HepG2 (cell line): ENCODE measurements at regions not wholly inside any gene's neighbourhood (a gene's known extent, or its start where the extent isn't known, plus 50 kb on each side); places are given as distances from the start of the nearest gene placed in this dataset.
A peak's percentile ranks its signal among the peaks of the same experiment; 100 is the strongest.

Experiments used
- ATAC-seq: fragments of 200-7000 bp; cut with Tn5 transposase; 3 replicates; pipeline ENCODE4 v1.9.1; 2020; ENCODE audit warnings: mild to moderate bottlenecking, moderate library complexity
- BruUV-seq: library from RNA; stranded (reverse); fragments of 400-500 nt; replicated peaks from 2 replicates; lab custom pipeline; 2021; lab: Mats Ljungman, UMichigan
- CTCF ChIA-PET: fragments of 300-600 bp; formaldehyde crosslinking; extraction: SDS; loops from one replicate; lab custom pipeline; 2021; ENCODE audit warnings: low total read pairs, inconsistent platforms, low intra/inter-chr PET ratio; lab: Yijun Ruan, JAX
- POLR2A ChIA-PET: fragments of 350-600 bp; sonication (Branson Sonifier 250); formaldehyde crosslinking; loops from one replicate; lab custom pipeline; 2020; ENCODE audit warnings: antibody characterized with exemption, inconsistent platforms; lab: Yijun Ruan, JAX
- DNase-seq: peaks from one replicate; pipeline ENCODE4 v3.0.0-alpha.2; 2015; ENCODE audit warnings: low spot score
- FAIRE-seq: peaks from 3 replicates; lab custom pipeline; 2011; peaks lifted over from hg19 to GRCh38; lab: Jason Lieb, UNC
- H2AFZ ChIP-seq: one replicate; pipeline ENCODE4 v1.6.1; 2011; ENCODE audit warnings: low read length, inconsistent platforms
- H3K27ac ChIP-seq: fragments of 300-600 bp; 3 replicates; pipeline ENCODE4 v1.8.0; 2011; ENCODE audit warnings: mixed run types, mild to moderate bottlenecking, mixed read lengths, low read length, inconsistent platforms; ENCODE audit not compliant: insufficient read depth; ENCODE audit errors: extremely low read length
- H3K27me3 ChIP-seq, 2 experiments: fragments of 200-600 bp in 1 of 2; 2 replicates in 1 of 2; 3 replicates in 1 of 2; pipeline versions ENCODE4 v1.6.0 to v1.8.0; 2011; ENCODE audit warnings: low read length in 2 of 2, mild to moderate bottlenecking in 2 of 2, moderate library complexity in 2 of 2, inconsistent platforms in 1 of 2; ENCODE audit not compliant: insufficient read depth in 2 of 2, control insufficient read depth in 1 of 2
- H3K36me3 ChIP-seq, 2 experiments: fragments of 200-600 bp in 1 of 2; replicated peaks in 1 of 2; 2 replicates in 1 of 2; 3 replicates in 1 of 2; pipeline versions ENCODE4 v1.5.1 to v1.8.0; 2011; ENCODE audit warnings: low read length in 2 of 2, inconsistent platforms in 1 of 2; ENCODE audit not compliant: insufficient read depth in 2 of 2, control insufficient read depth in 1 of 2
- H3K4me1 ChIP-seq: 2 replicates; pipeline ENCODE4 v1.5.1; 2012; ENCODE audit warnings: low read length, inconsistent platforms; ENCODE audit not compliant: insufficient read depth
- H3K4me2 ChIP-seq: 2 replicates; pipeline ENCODE4 v1.6.0; 2011; ENCODE audit warnings: low read depth, low read length, inconsistent platforms
- H3K4me3 ChIP-seq, 3 experiments: fragments of 200-600 bp in 1 of 3; sonication (generic), shearing (Covaris generic) in 1 of 3; replicated peaks in 1 of 3; 2 replicates each; pipeline ENCODE4 v1.5.1; 2011 to 2016; ENCODE audit warnings: low read length in 3 of 3, inconsistent platforms in 2 of 3, low read depth in 2 of 3, mild to moderate bottlenecking in 2 of 3, control low read depth in 1 of 3, mixed read lengths in 1 of 3; ENCODE audit not compliant: insufficient read depth in 1 of 3
- H3K79me2 ChIP-seq: one replicate; pipeline ENCODE4 v1.6.1; 2011; ENCODE audit warnings: low read length, inconsistent platforms; ENCODE audit not compliant: insufficient read depth
- H3K9ac ChIP-seq: 2 replicates; pipeline ENCODE4 v1.6.0; 2011; ENCODE audit warnings: mild to moderate bottlenecking, low read depth, low read length, inconsistent platforms; ENCODE audit not compliant: insufficient read depth
- H3K9me3 ChIP-seq: 2 replicates; pipeline ENCODE4 v1.5.1; 2012; ENCODE audit warnings: mild to moderate bottlenecking, low read length
- H4K20me1 ChIP-seq: 2 replicates; pipeline ENCODE4 v1.6.0; 2011; ENCODE audit warnings: inconsistent platforms, mild to moderate bottlenecking, low read length, moderate library complexity; ENCODE audit not compliant: insufficient read depth
- CREM ChIP-seq, 2 experiments: sonication (generic) in 1 of 2; formaldehyde crosslinking in 1 of 2; IDR thresholded peaks; 2 replicates each; pipeline versions ENCODE4 v1.4.0 to v1.6.1; 2016 to 2020; ENCODE audit warnings: antibody characterized with exemption in 1 of 2, mild to moderate bottlenecking in 1 of 2, missing genetic modification reagents in 1 of 2
- GTF2F1 ChIP-seq: fragments of 150-350 bp; IDR thresholded peaks from 2 replicates; pipeline ENCODE4 v1.6.1; 2014; ENCODE audit warnings: low read length
- KDM2A ChIP-seq: sonication (generic); formaldehyde crosslinking; IDR thresholded peaks from 2 replicates; pipeline ENCODE4 v1.4.0; 2020; ENCODE audit warnings: low read depth, missing genetic modification reagents, borderline replicate concordance
- MAFK ChIP-seq, 2 experiments: IDR thresholded peaks in 1 of 2; conservative IDR thresholded peaks in 1 of 2; 2 replicates each; pipeline ENCODE4 v1.6.1; 2011; ENCODE audit warnings: improper control_type of control experiment in 2 of 2, low read length in 2 of 2
- MIER2 ChIP-seq: IDR thresholded peaks from 2 replicates; pipeline ENCODE4 v1.6.1; 2016; ENCODE audit warnings: missing biosample characterization, missing genetic modification reagents
- MIER3 ChIP-seq: IDR thresholded peaks from 2 replicates; pipeline ENCODE4 v1.6.1; 2016; ENCODE audit warnings: missing compliant biosample characterization, borderline replicate concordance
- MYNN ChIP-seq: sonication (generic); formaldehyde crosslinking; IDR thresholded peaks from 2 replicates; pipeline ENCODE4 v1.4.0; 2020; ENCODE audit warnings: mild to moderate bottlenecking, low read depth, missing genetic modification reagents
- NONO ChIP-seq, 2 experiments: fragments of 450-650 bp in 1 of 2; sonication (generic) in 1 of 2; formaldehyde crosslinking in 1 of 2; IDR thresholded peaks in 1 of 2; conservative IDR thresholded peaks in 1 of 2; 2 replicates each; pipeline versions ENCODE4 v1.6.1 to v1.8.0; 2017 to 2022; ENCODE audit warnings: mild to moderate bottlenecking in 1 of 2, missing genetic modification reagents in 1 of 2, moderate library complexity in 1 of 2
- PRPF4 ChIP-seq: fragments of 200-400 bp; formaldehyde crosslinking; IDR thresholded peaks from 2 replicates; pipeline ENCODE4 v1.6.1; 2016; ENCODE audit warnings: low read length, low read depth; ENCODE audit not compliant: poor library complexity, severe bottlenecking
- TCF12 ChIP-seq, 2 experiments: fragments of 450-650 bp in 1 of 2; sonication (generic) in 1 of 2; formaldehyde crosslinking in 1 of 2; IDR thresholded peaks; 2 replicates each; pipeline versions ENCODE4 v1.6.1 to v1.8.0; 2017 to 2022; ENCODE audit warnings: antibody characterized with exemption in 1 of 2, mild to moderate bottlenecking in 1 of 2, missing genetic modification reagents in 1 of 2, moderate library complexity in 1 of 2
- YEATS2 ChIP-seq: sonication (generic); formaldehyde crosslinking; IDR thresholded peaks from 2 replicates; pipeline ENCODE4 v1.4.0; 2020; ENCODE audit warnings: missing genetic modification reagents, borderline replicate concordance
- ZBTB46 ChIP-seq: sonication (generic); formaldehyde crosslinking; IDR thresholded peaks from 2 replicates; pipeline ENCODE4 v1.4.0; 2020; ENCODE audit warnings: mild to moderate bottlenecking, missing genetic modification reagents, borderline replicate concordance
- ZNF232 ChIP-seq: sonication (generic); formaldehyde crosslinking; IDR thresholded peaks from 2 replicates; pipeline ENCODE4 v1.4.0; 2020; ENCODE audit warnings: missing genetic modification reagents, borderline replicate concordance
- ZNF337 ChIP-seq: sonication (generic); formaldehyde crosslinking; IDR thresholded peaks from 2 replicates; pipeline ENCODE4 v1.5.1; 2020; ENCODE audit warnings: missing genetic modification reagents, low read depth, mild to moderate bottlenecking, borderline replicate concordance
- ZNF570 ChIP-seq: sonication (generic); formaldehyde crosslinking; IDR thresholded peaks from 2 replicates; pipeline ENCODE4 v1.4.0; 2020; ENCODE audit warnings: mild to moderate bottlenecking, missing genetic modification reagents, borderline replicate concordance
- ZNF598 ChIP-seq: sonication (generic); formaldehyde crosslinking; IDR thresholded peaks from 2 replicates; pipeline ENCODE4 v1.5.1; 2020; ENCODE audit warnings: mild to moderate bottlenecking, missing genetic modification reagents, borderline replicate concordance
- ZNF713 ChIP-seq: sonication (generic); formaldehyde crosslinking; IDR thresholded peaks from 2 replicates; pipeline ENCODE4 v1.4.0; 2020; ENCODE audit warnings: mild to moderate bottlenecking, missing genetic modification reagents
- ZNF775 ChIP-seq: sonication (generic); formaldehyde crosslinking; IDR thresholded peaks from 2 replicates; pipeline ENCODE4 v1.4.0; 2020; ENCODE audit warnings: missing genetic modification reagents, mild to moderate bottlenecking, moderate library complexity, borderline replicate concordance
- WGBS: methylation state at CpG from one replicate; pipeline ENCODE4 v1.1.6; 2017; ENCODE audit warnings: low lambda C conversion rate; 5-methylcytosine and 5-hydroxymethylcytosine counted together
- in situ Hi-C: cut with HindIII; loops from 2 replicates; pipeline ENCODE4 v1.10.0; 2017; ENCODE audit warnings: low pct_unique_long_range_greater_than_20kb; ENCODE audit not compliant: extremely low pct_ligation_motif_present
- intact Hi-C: fragments of 100-400 bp; cut with micrococcal nuclease; formaldehyde crosslinking; loops from one replicate; pipeline ENCODE4 v1.10.0; 2022; ENCODE audit not compliant: unreplicated experiment
- TF ChIP-seq, protein P1 (sequence below), 2 experiments: sonication (generic) in 1 of 2; formaldehyde crosslinking in 1 of 2; IDR thresholded peaks; 2 replicates each; pipeline versions ENCODE4 v1.4.0 to v1.6.1; 2018 to 2020; ENCODE audit warnings: missing genetic modification reagents in 2 of 2, borderline replicate concordance in 1 of 2, low read depth in 1 of 2, mild to moderate bottlenecking in 1 of 2, missing biosample characterization in 1 of 2

DNA sequence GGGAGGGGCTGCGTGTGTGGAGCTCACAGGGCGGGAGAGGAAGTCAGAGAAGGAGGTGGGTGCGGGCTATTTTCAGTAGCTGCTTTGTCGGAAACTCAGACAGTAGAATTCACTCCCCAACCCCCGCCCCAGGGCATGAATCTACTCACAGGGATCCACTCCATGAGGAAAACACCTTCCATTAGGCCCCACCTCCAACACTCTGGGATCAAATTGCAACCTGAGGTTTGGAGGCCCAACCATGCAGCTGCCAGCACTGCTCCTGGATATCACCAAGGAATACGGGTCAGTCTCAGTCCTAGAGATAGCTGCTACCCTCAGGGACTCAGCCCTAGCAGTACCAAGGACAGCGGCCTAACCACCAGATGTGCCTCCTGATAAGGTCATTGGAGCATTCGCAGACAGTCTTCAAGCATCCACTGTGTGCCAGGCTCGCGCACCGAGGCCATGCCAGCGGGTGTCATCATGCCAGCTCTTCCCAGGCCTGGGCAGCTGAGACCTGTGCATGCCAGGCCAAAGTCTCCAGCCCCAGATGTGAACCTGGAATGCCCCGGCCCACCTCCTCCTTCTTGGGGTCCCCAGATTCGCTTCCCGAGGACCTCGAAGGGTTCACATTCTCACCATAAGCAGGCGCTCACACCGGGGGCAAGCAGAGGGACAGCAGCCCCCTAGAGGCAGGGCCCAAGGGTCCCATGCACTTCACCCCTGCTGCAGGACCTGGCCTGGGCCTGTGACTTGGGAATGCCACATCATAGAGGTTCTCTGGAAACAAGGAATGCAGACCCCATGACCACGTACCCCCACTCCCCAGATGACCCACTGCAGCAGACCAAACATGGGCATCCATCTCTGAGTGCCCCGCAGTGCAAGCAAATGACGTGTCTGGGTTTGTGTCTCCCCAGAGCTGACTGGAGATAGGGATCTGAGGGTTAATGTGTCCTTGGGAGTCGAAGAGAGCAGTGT, 102.3 kb downstream of the ADRA2C start:
- H3K79me2 ChIP-seq: no peaks in the 10 kb centered on the region
- POLR2A ChIA-PET: interaction anchor here (1.5 kb wide), 1 partner anchor 86 kb away, joined by 3 read pairs; no protein-coding TSS in a partner anchor
- 38% methylated on average over 12 of the region's 22 CpGs for WGBS
- H3K9me3 ChIP-seq: no peaks in the 10 kb centered on the region
- no peak overlapping the region for H2AFZ ChIP-seq
- ATAC-seq: peak; percentile 44; the same call in 2 of the 3 replicates
- intact Hi-C loops: no loop called here
- H3K36me3 ChIP-seq: no peaks in the 10 kb centered on the region
- H3K27ac ChIP-seq: no peak overlapping the region
- no peak for DNase-seq
- peaks cover 22% of the 10 kb centered on the region for H3K4me1 ChIP-seq
- H3K27me3 ChIP-seq: peaks cover 3 to 53% of the 10 kb centered on the region in 2 experiments; a peak in 4 of 5 replicates
- no peak overlapping the region for H3K4me2 ChIP-seq
- in situ Hi-C loops: no loop called here
- no peak overlapping the region for H3K9ac ChIP-seq
- BruUV-seq: no TSS peak
- H3K4me3 ChIP-seq: no peak overlapping the region
- CTCF ChIA-PET: no interaction called here
- no peak for FAIRE-seq
- H4K20me1 ChIP-seq: no peaks in the 10 kb centered on the region
- TF ChIP-seq, protein P1, sequence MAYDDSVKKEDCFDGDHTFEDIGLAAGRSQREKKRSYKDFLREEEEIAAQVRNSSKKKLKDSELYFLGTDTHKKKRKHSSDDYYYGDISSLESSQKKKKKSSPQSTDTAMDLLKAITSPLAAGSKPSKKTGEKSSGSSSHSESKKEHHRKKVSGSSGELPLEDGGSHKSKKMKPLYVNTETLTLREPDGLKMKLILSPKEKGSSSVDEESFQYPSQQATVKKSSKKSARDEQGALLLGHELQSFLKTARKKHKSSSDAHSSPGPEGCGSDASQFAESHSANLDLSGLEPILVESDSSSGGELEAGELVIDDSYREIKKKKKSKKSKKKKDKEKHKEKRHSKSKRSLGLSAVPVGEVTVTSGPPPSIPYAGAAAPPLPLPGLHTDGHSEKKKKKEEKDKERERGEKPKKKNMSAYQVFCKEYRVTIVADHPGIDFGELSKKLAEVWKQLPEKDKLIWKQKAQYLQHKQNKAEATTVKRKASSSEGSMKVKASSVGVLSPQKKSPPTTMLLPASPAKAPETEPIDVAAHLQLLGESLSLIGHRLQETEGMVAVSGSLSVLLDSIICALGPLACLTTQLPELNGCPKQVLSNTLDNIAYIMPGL (CRISPR knock-in tag; IDR thresholded peaks at IDR 0.05; ENCODE audit: borderline replicate concordance in 1 of 2, low read depth in 1 of 2): no peak
- peak; percentile 97 for TF ChIP-seq MIER2 (CRISPR knock-in tag)
- no peak for TF ChIP-seq TCF12 (IDR thresholded peaks at IDR 0.05)
- no peak for TF ChIP-seq TCF12 (CRISPR knock-in tag; IDR thresholded peaks at IDR 0.05)
- TF ChIP-seq CREM (IDR thresholded peaks at IDR 0.05): no peak
- no peak for TF ChIP-seq CREM (CRISPR knock-in tag; IDR thresholded peaks at IDR 0.05)
- TF ChIP-seq ZNF598: no peak
- TF ChIP-seq MYNN (CRISPR knock-in tag): no peak
- no peak for TF ChIP-seq NONO (IDR thresholded peaks at IDR 0.05)
- no peak for TF ChIP-seq NONO (CRISPR knock-in tag; conservative IDR thresholded peaks at IDR 0.05)
- TF ChIP-seq ZNF713: no peak
- TF ChIP-seq YEATS2 (CRISPR knock-in tag): peak; percentile 25; the same call in 1 of the 2 replicates
- 0 out of 2 replicates have a peak, but pooled peaks have one; percentile 43 for TF ChIP-seq MIER3 (CRISPR knock-in tag)
- TF ChIP-seq ZNF232 (CRISPR knock-in tag): peak; percentile 69; the same call in 1 of the 2 replicates
- TF ChIP-seq ZNF775 (CRISPR knock-in tag): no peak
- no peak for TF ChIP-seq ZBTB46 (CRISPR knock-in tag)
- TF ChIP-seq ZNF337 (CRISPR knock-in tag): no peak
- no peak for TF ChIP-seq ZNF570 (CRISPR knock-in tag)
- TF ChIP-seq KDM2A: 0 out of 2 replicates have a peak, but pooled peaks have one; percentile 25
- TF ChIP-seq GTF2F1: no peak
- TF ChIP-seq PRPF4: no peak
- no peak for TF ChIP-seq MAFK (conservative IDR thresholded peaks at IDR 0.05 in 1 of 2, IDR thresholded peaks at IDR 0.05 in 1 of 2; ENCODE audit: low read length in 2 of 2)
